BLaER1 (cell line): ENCODE measurements at regions not wholly inside any gene's neighbourhood (a gene's known extent, or its start where the extent isn't known, plus 50 kb on each side); places are given as distances from the start of the nearest gene placed in this dataset.
A peak's percentile ranks its signal among the peaks of the same experiment; 100 is the strongest.
"Not testable (repeated sequence)": the region's sequence is repeated elsewhere in the genome, so short reads cannot be mapped to it uniquely, and the experiment has no call there.

Experiments used
- H3K27ac ChIP-seq: shearing (Covaris generic); formaldehyde crosslinking; 2 replicates; pipeline ENCODE4 v1.8.1; 2022
- H3K27me3 ChIP-seq: shearing (Covaris generic); formaldehyde crosslinking; 2 replicates; pipeline ENCODE4 v1.8.1; 2022
- H3K36me3 ChIP-seq: shearing (Covaris generic); formaldehyde crosslinking; 2 replicates; pipeline ENCODE4 v1.8.1; 2022
- H3K4me1 ChIP-seq: shearing (Covaris generic); formaldehyde crosslinking; 2 replicates; pipeline ENCODE4 v1.8.1; 2022
- H3K4me2 ChIP-seq: shearing (Covaris generic); formaldehyde crosslinking; 2 replicates; pipeline ENCODE4 v1.8.1; 2022
- H3K4me3 ChIP-seq: shearing (Covaris generic); formaldehyde crosslinking; 2 replicates; pipeline ENCODE4 v1.8.1; 2022
- H3K9ac ChIP-seq: shearing (Covaris generic); formaldehyde crosslinking; 2 replicates; pipeline ENCODE4 v1.8.1; 2022
- H3K9me3 ChIP-seq: shearing (Covaris generic); formaldehyde crosslinking; 2 replicates; pipeline ENCODE4 v1.8.1; 2022
- H4K20me1 ChIP-seq: shearing (Covaris generic); formaldehyde crosslinking; 2 replicates; pipeline ENCODE4 v1.8.1; 2022
- Cebpa-rat ChIP-seq: shearing (Covaris generic); IDR thresholded peaks from 2 replicates; pipeline ENCODE4 v1.8.1; 2022

DNA sequence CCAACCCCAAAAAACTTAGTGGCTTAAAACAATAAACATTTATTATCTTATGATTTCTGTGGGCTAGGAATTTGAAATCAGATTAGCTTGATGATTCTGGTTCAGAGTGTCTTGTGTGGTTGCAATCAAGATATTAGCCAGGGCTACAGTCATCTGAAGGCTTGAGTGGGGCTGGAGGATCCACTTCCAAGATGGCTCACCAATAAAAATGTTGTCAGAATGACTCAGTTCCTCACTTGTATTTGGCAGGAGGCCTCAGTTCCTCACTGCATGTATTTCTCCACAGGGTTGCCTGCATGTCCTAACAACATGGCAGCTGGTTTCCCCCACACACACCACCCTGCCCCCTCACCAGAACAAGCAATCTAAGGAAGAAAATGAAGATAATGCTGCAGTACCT, 98.2 kb upstream of the NIPBL start:
- Histone ChIP-seq H3K27me3 (no peaks in the 10 kb centered on the region), H3K27ac (no peak overlapping the region), H3K36me3 (no peaks in the 10 kb centered on the region), H3K9me3 (peaks cover 10% of the 10 kb centered on the region), H3K9ac (no peak overlapping the region), H4K20me1 (no peaks in the 10 kb centered on the region), H3K4me3 (no peak overlapping the region), H3K4me1 (no peaks in the 10 kb centered on the region), H3K4me2 (no peak overlapping the region)
- TF ChIP-seq Cebpa-rat = no peak

DNA sequence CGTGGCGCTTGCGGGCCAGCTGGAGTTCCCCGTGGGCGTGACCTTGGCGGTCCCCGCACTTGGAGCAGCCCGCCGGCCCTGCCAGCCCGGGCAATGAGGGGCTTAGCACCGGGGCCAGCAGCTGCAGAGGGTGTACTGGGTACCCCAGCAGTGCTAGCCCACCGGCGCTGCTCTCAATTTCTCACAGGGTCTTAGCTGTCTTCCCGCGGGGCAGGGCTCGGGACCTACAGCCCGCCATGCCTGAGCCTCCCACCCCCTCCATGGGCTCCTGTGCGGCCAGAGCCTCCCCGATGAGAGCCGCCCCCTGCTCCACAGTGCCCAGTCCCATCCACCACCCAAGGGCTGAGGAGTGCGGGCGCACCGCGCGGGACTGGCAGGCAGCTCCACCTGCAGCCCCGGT, 94.0 kb upstream of the NIPBL start:
- H3K27me3 ChIP-seq, H4K20me1 ChIP-seq, H3K9ac ChIP-seq, H3K36me3 ChIP-seq, H3K4me1 ChIP-seq, H3K4me2 ChIP-seq, H3K27ac ChIP-seq, H3K4me3 ChIP-seq: not testable (repeated sequence)
- peaks cover 16% of the 10 kb centered on the region for H3K9me3 ChIP-seq

DNA sequence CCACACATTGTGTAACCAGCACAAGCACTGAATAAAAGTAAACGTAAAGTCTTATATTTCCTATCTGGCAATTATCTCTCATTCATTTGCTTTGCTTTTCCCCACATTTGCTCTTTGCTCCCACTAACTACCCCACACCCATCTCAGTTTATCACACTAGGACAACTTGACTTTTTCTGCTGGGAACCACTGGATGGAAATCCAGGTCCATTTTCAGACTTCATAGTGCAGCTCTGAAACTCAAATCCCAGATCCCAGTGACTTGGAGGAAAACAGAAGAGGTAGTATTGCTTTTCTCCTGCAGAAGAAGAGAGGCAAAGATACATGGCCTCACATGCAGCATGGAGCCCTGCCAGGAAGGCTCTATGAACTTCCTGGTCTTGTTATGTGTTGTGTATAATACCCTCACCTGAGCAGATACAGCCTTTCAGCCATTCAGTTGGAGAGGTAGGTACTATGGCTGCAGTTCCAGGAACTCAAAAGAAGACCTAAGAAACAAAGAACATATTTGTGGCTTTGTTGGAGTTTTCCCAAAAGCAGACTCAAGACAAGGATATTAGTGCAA, 90.0 kb upstream of the NIPBL start:
- no peak overlapping the region for H3K4me2 ChIP-seq
- TF ChIP-seq Cebpa-rat = no peak
- H3K36me3 ChIP-seq = no peaks in the 10 kb centered on the region
- H3K4me3 ChIP-seq = no peak overlapping the region
- no peaks in the 10 kb centered on the region for H3K27me3 ChIP-seq
- H4K20me1 ChIP-seq = no peaks in the 10 kb centered on the region
- peaks cover 16% of the 10 kb centered on the region; the same call in 1 of the 2 replicates for H3K9me3 ChIP-seq
- peaks cover 22% of the 10 kb centered on the region for H3K4me1 ChIP-seq
- no peak overlapping the region for H3K9ac ChIP-seq
- no peak overlapping the region for H3K27ac ChIP-seq

DNA sequence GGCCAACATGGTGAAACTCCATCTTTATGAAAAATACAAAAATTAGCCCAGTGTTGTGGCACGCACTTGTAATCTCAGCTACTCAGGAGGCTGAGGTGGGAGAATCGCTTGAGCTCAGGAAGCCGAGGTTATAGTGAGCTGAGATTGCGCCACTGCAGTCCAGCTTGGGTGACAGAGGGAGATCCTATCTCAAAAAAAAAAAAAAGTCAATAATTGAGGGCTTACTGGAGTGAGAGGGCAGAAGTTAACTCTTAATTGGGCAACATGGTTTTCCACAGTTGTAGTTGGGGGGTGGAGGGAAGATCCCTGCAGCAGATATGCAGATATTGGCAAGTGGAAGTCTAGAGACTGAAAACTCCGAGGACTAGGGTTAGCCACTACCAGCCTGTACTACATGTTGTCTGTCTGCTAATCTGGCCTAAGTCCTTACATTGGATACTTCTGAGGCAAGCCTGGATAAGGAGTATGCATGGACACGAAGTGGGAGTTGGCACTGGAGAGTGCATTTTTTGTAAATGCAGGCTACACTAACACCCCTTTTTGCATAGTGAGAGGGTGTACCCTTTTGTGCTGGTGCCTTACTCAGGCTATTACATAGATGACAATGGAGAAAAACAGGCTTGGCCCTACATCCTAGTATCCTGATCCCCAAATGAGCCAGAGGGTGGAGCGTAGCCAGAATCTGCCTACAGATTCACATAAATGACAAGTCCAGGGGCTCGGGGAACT, 89.0 kb upstream of the NIPBL start:
- no peaks in the 10 kb centered on the region for H4K20me1 ChIP-seq
- no peak overlapping the region for H3K9ac ChIP-seq
- H3K4me1 ChIP-seq = peaks cover 22% of the 10 kb centered on the region
- H3K9me3 ChIP-seq = peaks cover 13% of the 10 kb centered on the region; the same call in 1 of the 2 replicates
- no peak overlapping the region for H3K4me3 ChIP-seq
- TF ChIP-seq Cebpa-rat = no peak
- peak overlapping the region; percentile 66 for H3K4me2 ChIP-seq
- H3K36me3 ChIP-seq = no peaks in the 10 kb centered on the region
- no peaks in the 10 kb centered on the region for H3K27me3 ChIP-seq
- H3K27ac ChIP-seq = no peak overlapping the region

DNA sequence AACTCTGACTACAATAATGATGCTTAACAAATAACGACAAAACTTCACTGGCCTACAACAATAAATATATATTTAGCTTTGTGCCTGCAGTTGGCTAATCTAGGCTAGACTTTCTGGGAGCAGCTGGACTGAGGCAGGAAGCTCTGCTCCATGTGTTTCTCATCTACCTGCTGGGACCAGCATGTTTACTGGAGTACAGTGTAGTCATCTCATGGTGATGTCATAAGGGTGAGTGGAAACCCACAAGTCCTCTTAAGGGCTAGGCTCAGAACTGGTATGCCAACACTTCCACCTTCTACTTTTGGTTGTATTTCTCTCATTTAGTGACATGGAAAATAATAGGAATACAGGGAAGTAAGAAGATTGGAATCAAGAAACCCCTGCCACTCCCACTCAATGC, 85.7 kb upstream of the NIPBL start:
- no peak overlapping the region for H3K27ac ChIP-seq
- no peaks in the 10 kb centered on the region for H3K36me3 ChIP-seq
- H3K9me3 ChIP-seq = no peaks in the 10 kb centered on the region
- no peak overlapping the region for H3K4me2 ChIP-seq
- no peak overlapping the region for H3K4me3 ChIP-seq
- no peak overlapping the region for H3K9ac ChIP-seq
- no peaks in the 10 kb centered on the region for H4K20me1 ChIP-seq
- peaks cover 22% of the 10 kb centered on the region for H3K4me1 ChIP-seq
- no peaks in the 10 kb centered on the region for H3K27me3 ChIP-seq
- TF ChIP-seq Cebpa-rat = no peak

DNA sequence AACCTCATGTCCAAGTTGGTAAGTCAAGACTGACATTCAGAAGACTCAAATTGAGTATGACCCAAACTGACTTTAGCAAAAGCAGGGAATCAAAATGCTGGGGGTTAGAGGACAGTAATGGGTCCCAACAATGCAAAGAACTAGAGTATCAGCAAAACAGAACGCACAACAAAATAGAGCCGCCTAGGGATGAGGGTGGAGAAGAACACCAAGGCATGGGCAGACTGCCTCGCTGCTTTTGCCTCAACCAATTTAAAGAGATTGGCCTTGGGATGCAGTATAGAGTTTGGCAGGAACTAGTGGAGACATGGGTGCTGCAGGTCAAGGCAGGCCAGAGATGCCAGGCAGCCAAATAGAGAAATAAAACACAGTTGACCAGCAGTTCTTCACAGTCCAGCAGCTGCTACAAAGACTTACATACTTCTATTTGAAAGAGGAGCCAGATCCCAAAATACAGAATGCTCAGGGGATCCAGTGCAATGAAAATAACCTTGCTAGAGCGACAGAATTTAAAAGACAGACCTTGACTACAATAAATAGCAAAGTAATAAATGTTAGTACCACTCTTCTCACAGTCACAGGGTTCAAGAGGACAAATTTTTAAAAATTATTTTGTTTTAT, 83.9 kb upstream of the NIPBL start:
- no peaks in the 10 kb centered on the region for H3K9me3 ChIP-seq
- peaks cover 19% of the 10 kb centered on the region for H3K4me1 ChIP-seq
- H3K36me3 ChIP-seq = no peaks in the 10 kb centered on the region

DNA sequence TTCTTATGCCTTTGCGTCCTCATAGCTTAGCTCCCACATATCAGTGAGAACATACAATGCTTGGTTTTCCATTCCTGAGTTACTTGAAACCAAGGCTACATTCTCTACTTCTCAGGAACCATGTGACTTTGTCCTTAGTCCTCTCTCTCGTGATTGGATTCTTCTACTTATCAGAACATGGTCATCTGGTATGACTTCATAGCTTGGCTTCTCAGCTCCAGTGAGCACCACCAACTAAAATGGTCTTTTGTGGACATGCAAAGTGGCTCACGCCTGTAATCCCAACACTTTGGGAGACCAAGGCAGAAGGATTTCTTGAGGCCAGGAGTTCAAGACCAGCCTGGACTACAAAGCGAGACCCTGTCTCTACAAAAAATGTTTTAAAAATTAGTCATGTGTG, 81.2 kb upstream of the NIPBL start:
- Histone ChIP-seq H3K36me3 (no peaks in the 10 kb centered on the region), H3K4me1 (no peaks in the 10 kb centered on the region), H4K20me1 (no peaks in the 10 kb centered on the region), H3K27ac (no peak overlapping the region), H3K4me3 (no peak overlapping the region), H3K27me3 (no peaks in the 10 kb centered on the region), H3K9ac (no peak overlapping the region), H3K4me2 (no peak overlapping the region), H3K9me3 (no peaks in the 10 kb centered on the region)
- TF ChIP-seq Cebpa-rat = no peak

More for the DNA sequence above, 83.9 kb upstream of the NIPBL start:
- Histone ChIP-seq H4K20me1 (no peaks in the 10 kb centered on the region), H3K27me3 (no peaks in the 10 kb centered on the region), H3K9ac (no peak overlapping the region), H3K27ac (no peak overlapping the region), H3K4me2 (no peak overlapping the region), H3K4me3 (no peak overlapping the region)
- no peak for TF ChIP-seq Cebpa-rat

DNA sequence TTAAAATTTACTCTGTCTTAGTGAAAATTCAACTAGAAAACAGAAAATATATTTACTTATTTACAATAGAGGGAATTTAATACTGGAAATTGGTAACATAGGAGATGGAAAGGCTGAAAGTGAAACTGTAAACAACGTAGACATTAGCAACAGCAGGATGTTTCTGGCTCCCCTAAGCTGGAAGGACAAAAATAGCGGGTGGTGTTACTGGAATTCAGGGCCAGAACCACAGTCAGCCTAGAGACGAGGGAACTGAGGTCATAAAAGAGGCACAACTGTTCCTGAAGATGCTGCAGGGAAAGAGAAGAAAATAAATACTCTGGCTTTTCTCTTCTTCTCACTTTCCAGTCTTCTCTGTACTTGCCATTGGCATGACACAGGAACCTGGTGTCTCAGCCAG, 80.4 kb upstream of the NIPBL start:
- H3K9ac ChIP-seq = no peak overlapping the region
- H3K27ac ChIP-seq = no peak overlapping the region
- no peaks in the 10 kb centered on the region for H3K36me3 ChIP-seq

DNA sequence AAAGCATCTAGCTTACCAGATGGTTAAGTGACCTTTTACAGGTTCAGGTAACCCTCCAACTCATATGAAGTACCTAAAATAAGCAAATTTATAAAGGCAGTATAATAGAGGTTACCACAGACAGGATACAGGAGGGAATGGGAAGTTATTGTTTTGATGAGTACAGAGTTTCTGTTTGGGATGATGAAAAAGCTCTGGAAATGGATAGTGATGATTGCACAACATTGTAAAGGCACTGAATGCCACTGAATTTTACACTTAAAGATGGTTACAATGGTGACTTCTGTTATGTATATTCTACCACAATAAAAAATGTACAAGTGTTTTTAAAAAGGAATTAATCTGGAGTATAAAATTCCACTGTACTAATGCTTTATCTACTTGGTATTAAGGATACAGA, 75.0 kb upstream of the NIPBL start:
- Histone ChIP-seq H3K9me3 (no peaks in the 10 kb centered on the region), H4K20me1 (no peaks in the 10 kb centered on the region), H3K9ac (no peak overlapping the region), H3K4me1 (no peaks in the 10 kb centered on the region), H3K27me3 (no peaks in the 10 kb centered on the region), H3K27ac (no peak overlapping the region), H3K4me2 (no peak overlapping the region), H3K36me3 (no peaks in the 10 kb centered on the region), H3K4me3 (no peak overlapping the region)
- no peak for TF ChIP-seq Cebpa-rat

More for the DNA sequence above, 80.4 kb upstream of the NIPBL start:
- Histone ChIP-seq H4K20me1 (no peaks in the 10 kb centered on the region), H3K9me3 (no peaks in the 10 kb centered on the region), H3K4me3 (no peak overlapping the region), H3K4me1 (no peaks in the 10 kb centered on the region), H3K27me3 (no peaks in the 10 kb centered on the region), H3K4me2 (0 out of 2 replicates have a peak overlapping the region, but pooled peaks have one; percentile 14)
- no peak for TF ChIP-seq Cebpa-rat

DNA sequence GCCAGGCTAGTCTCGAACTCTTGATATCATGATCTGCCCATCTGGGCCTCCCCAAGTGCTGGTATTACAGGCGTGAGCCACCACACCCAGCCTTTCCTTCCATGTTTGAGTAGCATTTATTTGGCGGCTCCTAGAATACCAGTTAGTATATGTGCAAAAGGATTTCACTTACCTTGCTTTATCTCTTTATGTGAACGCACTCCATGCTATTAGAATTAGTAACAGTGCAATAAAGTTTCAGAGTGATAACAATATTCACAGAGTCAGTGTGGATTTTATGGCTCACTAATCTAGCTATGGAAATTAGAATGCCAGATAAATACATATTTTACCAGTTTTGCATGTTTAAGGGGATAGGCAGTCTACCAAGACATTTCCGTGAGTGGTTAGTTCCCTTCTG, 74.4 kb upstream of the NIPBL start:
- Histone ChIP-seq H3K36me3 (no peaks in the 10 kb centered on the region), H3K4me3 (no peak overlapping the region), H3K4me2 (no peak overlapping the region), H3K4me1 (no peaks in the 10 kb centered on the region), H3K27me3 (no peaks in the 10 kb centered on the region), H3K9me3 (no peaks in the 10 kb centered on the region), H4K20me1 (no peaks in the 10 kb centered on the region), H3K9ac (no peak overlapping the region), H3K27ac (no peak overlapping the region)
- TF ChIP-seq Cebpa-rat = no peak

DNA sequence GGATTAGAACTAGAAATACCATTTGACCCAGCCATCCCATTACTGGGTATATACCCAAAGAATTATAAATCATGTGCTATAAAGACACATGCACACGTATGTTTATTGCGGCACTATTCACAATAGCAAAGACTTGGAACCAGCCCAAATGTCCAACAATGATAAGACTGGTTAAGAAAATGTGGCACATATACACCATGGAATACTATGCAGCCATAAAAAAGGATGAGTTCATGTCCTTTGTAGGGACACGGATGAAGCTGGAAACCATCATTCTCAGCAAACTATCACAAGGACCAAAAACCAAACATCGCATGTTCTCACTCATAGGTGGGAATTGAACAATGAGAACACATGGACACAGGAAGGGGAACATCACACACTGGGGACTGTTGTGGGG, 63.3 kb upstream of the NIPBL start:
- H4K20me1 ChIP-seq, H3K27me3 ChIP-seq, H3K9me3 ChIP-seq, H3K4me2 ChIP-seq, H3K9ac ChIP-seq, H3K4me3 ChIP-seq, H3K27ac ChIP-seq, H3K4me1 ChIP-seq, H3K36me3 ChIP-seq: not testable (repeated sequence)
